ENCODE measurements at regions not wholly inside any gene's neighbourhood (a gene's known extent, or its start where the extent isn't known, plus 50 kb on each side); places are given as distances from the start of the nearest gene placed in this dataset.

DNA sequence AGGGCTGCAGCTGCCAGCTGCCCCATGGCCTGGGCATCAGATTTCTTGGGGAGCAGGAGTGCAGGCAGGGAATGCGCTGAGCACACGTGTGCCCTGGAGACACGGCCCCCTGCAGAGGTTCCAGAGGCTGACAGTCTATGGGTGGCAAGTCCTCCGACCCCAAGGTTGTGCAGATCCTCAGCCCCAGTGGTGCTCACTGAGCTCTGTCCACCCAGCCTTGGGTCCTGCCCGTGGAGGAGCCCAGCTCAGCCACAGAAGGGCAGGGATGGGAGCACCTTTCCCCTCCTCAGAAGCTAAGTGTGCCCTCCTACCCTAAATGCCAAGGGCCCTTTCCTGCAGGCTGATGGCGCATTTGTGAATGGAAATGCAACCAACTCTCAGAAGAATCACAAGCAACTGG, 341.0 kb downstream of the IRX2 start:
- H3K27me3 Mint-ChIP-seq (ENCODE audit: low read depth) = no peaks in the 10 kb centered on the region
- H3K27ac Mint-ChIP-seq = no peak overlapping the region
- H3K4me3 Mint-ChIP-seq = no peak overlapping the region
- H3K4me1 Mint-ChIP-seq (ENCODE audit: low read depth) = no peaks in the 10 kb centered on the region
- H3K9me3 Mint-ChIP-seq = peaks cover 4% of the 10 kb centered on the region
- H3K36me3 Mint-ChIP-seq (ENCODE audit: low read depth) = no peaks in the 10 kb centered on the region
- no peak for DNase-seq (ENCODE audit: low spot score)

DNA sequence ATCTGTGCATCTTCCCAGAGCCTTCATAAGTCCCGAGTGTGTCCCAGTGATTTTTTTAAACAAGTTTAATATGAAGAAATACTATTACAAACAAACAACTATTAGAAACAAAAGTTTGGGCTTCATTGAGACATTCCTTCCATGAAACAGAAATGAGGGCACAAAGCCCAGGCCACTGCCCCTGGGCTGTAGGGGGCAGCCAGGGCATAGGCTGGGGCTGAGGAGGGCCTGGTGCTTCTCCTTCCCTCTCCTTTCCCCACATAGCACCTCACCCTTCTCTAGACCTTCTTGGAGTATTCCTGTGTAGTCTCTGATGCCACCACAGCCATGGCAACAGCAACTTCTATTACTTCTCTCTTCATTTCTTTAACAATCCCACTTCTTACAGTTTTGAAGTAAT, 348.2 kb downstream of the IRX2 start:
- Mint-ChIP-seq H3K27ac (no peak overlapping the region), H3K4me3 (no peak overlapping the region), H3K4me1 (ENCODE audit: low read depth) (no peaks in the 10 kb centered on the region)

DNA sequence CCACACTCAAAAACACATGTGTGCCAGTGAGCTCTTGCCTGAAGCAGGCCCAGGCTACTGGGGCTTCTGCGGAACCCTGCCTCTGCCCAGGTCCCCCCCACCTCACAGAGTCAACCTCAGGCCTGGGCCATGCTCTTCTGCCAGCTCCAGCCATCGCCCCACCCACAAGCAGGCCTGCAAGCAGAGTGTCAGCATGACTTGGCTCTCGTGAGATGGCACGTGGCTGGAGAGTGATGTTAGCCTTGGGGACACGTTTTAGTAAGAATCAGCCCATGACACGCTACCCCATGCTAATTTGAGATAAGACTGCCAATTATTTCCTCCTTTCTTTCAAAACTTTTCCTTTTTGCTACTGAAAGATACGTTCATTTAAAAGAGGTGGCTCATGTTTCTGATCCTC, 351.7 kb downstream of the IRX2 start:
- Mint-ChIP-seq H3K4me1 (ENCODE audit: low read depth) (no peaks in the 10 kb centered on the region), H3K36me3 (ENCODE audit: low read depth) (no peaks in the 10 kb centered on the region), H3K9me3 (no peaks in the 10 kb centered on the region), H3K27ac (no peak overlapping the region), H3K4me3 (no peak overlapping the region), H3K27me3 (ENCODE audit: low read depth) (no peaks in the 10 kb centered on the region)
- no peak for DNase-seq (ENCODE audit: low spot score)

More for the DNA sequence above, 348.2 kb downstream of the IRX2 start:
- H3K36me3 Mint-ChIP-seq (ENCODE audit: low read depth) = no peaks in the 10 kb centered on the region
- no peak for DNase-seq (ENCODE audit: low spot score)
- no peaks in the 10 kb centered on the region for H3K27me3 Mint-ChIP-seq (ENCODE audit: low read depth)
- no peaks in the 10 kb centered on the region for H3K9me3 Mint-ChIP-seq

DNA sequence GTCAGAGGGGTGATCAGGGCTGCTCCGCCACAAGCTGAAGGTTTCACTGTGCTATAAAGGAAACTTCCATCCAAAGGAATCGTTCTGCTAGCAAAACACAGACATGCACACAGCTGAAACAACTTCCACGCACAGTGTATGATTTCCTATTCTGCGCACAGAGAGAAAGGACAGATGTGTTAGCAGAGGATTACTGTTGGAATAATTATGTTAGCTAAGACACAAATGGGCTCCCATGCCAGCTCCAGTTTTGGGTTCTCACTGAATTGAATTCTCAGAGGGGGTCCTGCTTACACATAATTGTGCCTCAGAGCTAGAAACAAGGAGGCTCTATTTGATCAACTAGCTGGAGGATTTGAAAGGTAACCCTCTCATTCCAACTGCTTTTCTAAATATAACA, 352.4 kb downstream of the IRX2 start:
- H3K36me3 Mint-ChIP-seq (ENCODE audit: low read depth) = no peaks in the 10 kb centered on the region
- H3K4me3 Mint-ChIP-seq = no peak overlapping the region
- DNase-seq (ENCODE audit: low spot score) = no peak
- H3K4me1 Mint-ChIP-seq (ENCODE audit: low read depth) = no peaks in the 10 kb centered on the region
- H3K27ac Mint-ChIP-seq = no peak overlapping the region
- no peaks in the 10 kb centered on the region for H3K9me3 Mint-ChIP-seq
- no peaks in the 10 kb centered on the region for H3K27me3 Mint-ChIP-seq (ENCODE audit: low read depth)

DNA sequence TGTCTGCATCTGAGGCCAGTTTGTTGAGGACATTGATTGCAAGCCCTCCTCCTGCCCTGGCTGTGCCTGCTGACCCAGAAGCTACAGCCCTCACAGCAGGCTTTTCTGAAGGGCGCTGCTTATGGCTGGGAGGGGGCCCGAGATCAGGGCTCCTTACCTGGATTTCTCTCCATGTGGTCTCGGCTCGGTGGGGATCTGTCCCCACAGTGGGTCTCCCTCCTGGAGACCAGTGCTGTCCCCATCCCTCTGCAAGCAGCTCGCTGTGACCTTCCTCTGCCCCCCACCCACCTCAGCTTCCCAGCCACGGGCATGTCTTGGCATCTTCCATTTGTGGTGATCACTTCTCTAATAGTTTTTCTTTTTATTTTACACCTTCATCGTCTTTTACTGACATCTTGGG, 357.9 kb downstream of the IRX2 start:
- H3K4me3 Mint-ChIP-seq = no peak overlapping the region
- no peaks in the 10 kb centered on the region for H3K9me3 Mint-ChIP-seq
- no peak overlapping the region for H3K27ac Mint-ChIP-seq
- H3K4me1 Mint-ChIP-seq (ENCODE audit: low read depth) = no peaks in the 10 kb centered on the region
- no peaks in the 10 kb centered on the region for H3K36me3 Mint-ChIP-seq (ENCODE audit: low read depth)
- no peaks in the 10 kb centered on the region for H3K27me3 Mint-ChIP-seq (ENCODE audit: low read depth)
- no peak for DNase-seq (ENCODE audit: low spot score)

DNA sequence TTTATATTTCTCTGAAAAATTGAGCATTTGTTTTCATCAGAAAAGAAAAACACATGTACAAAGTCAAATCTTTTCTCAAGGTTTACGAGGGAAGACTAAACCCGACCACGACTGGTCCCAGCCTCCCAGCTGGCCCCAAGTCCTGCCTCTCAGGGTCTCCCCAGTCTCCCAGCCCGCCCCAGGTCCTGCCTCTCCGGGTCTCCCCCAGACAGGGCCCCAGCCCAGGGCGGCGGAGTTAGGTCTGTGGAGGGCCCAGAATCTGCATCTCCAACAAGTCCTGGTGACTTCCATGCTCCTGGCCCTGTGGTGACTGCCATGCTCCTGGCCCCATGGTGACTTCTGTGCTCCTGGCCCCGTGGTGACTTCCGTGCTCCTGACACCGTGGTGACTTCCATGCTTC, 359.9 kb downstream of the IRX2 start:
- no peak for DNase-seq (ENCODE audit: low spot score)
- no peaks in the 10 kb centered on the region for H3K27me3 Mint-ChIP-seq (ENCODE audit: low read depth)
- no peak overlapping the region for H3K27ac Mint-ChIP-seq
- H3K4me1 Mint-ChIP-seq (ENCODE audit: low read depth) = no peaks in the 10 kb centered on the region
- H3K9me3 Mint-ChIP-seq = no peaks in the 10 kb centered on the region
- H3K36me3 Mint-ChIP-seq (ENCODE audit: low read depth) = no peaks in the 10 kb centered on the region
- H3K4me3 Mint-ChIP-seq = no peak overlapping the region

DNA sequence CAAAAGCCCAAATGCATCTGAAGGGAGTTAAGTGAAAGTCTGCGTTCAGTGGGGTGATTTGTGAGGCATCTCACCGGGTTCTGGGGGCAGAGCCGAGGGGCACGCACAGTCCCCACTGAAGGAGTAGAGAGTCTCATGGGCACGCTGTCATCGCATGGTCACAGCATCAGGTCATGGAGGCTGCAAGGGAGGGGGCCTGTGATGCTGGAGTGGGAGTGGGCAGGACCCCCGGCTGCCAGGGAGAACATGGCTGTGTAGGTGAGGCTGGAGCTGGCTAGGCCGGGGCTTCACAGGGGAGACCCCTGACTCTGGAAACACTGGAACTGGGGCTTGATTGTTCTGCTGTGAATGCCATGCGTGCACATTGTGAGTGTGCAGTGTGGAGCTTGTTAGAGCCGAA, 360.5 kb downstream of the IRX2 start:
- Mint-ChIP-seq H3K4me1 (ENCODE audit: low read depth) (no peaks in the 10 kb centered on the region), H3K27ac (no peak overlapping the region), H3K36me3 (ENCODE audit: low read depth) (no peaks in the 10 kb centered on the region), H3K9me3 (no peaks in the 10 kb centered on the region), H3K27me3 (ENCODE audit: low read depth) (no peaks in the 10 kb centered on the region), H3K4me3 (no peak overlapping the region)
- no peak for DNase-seq (ENCODE audit: low spot score)

DNA sequence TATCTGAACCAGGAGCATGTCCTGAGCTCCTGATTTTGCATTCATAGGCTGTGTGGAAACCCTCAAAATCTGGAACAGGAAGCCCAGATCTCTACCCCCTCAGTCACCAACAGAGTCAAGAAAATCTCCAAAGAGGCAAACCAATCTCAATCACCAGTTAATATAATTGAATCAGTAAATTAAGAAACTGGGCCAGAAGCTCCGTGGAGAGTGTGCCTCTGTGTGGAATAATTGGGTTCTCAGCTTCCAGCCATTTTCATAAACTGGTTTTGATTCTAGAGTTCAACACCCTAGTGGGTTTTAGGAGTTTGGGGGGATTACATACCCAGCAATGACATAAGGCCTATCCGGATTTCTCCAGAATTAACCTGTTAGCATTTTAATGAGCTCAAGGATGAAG, 362.9 kb downstream of the IRX2 start:
- DNase-seq (ENCODE audit: low spot score) = no peak
- H3K27ac Mint-ChIP-seq = no peak overlapping the region
- H3K4me1 Mint-ChIP-seq (ENCODE audit: low read depth) = no peaks in the 10 kb centered on the region
- no peak overlapping the region for H3K4me3 Mint-ChIP-seq
- no peaks in the 10 kb centered on the region for H3K9me3 Mint-ChIP-seq
- no peaks in the 10 kb centered on the region for H3K27me3 Mint-ChIP-seq (ENCODE audit: low read depth)
- no peaks in the 10 kb centered on the region for H3K36me3 Mint-ChIP-seq (ENCODE audit: low read depth)

DNA sequence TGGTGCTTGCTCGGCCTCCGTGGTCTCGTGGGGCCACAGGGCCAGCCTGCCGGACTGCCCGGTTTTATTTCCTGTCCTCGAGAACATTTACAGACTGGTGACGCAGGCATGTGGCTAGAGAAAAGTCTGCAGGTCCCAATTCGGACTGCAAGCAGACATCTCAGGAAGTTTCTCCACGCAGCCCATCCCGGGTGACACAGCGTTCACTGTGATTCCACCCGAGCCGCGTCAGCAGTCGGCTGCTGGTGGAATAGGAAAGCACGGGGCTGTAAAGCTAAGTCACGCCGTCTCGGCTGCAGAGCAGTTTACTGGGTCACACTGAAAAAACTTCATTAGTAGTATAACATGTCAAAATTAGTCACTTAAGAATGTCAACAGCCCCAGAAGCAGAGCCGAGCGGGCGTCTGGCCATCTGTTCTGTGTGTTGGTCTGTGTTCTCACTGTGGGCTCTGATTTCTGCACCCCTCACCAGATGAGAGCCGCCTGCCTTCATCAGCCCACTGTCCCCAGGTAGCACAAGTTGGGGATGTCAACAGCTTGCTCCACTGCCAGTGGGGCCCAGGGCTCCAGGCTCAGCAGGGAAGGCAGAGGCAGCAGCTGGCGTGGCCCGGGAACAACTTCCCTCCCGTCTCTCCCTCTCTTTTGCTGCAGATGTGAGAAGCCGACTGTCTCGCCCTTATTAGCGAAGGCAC, 363.7 kb downstream of the IRX2 start:
- Mint-ChIP-seq H3K27ac (no peak overlapping the region), H3K9me3 (no peaks in the 10 kb centered on the region)

DNA sequence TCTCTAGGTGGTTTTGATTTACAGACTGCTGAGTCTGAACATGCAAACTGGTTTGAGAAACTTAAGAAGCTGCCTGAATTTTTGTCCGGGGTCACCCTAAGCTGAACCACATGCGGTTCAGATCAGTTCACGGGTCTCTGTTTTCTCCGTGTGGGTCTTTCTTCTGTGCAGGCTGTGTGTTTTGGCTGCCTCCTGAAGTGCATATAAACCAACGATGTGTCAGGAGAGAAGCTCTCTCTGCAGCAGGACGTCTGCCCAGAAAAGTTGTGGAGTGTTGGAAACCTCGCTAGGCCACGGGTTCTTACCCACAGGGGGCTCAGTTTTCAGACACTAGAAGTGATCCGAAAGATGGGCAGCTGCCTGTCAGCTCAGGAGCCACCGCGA, 364.2 kb downstream of the IRX2 start:
- Mint-ChIP-seq H3K9me3 (no peaks in the 10 kb centered on the region), H3K27me3 (ENCODE audit: low read depth) (no peaks in the 10 kb centered on the region), H3K27ac (no peak overlapping the region), H3K4me3 (no peak overlapping the region), H3K36me3 (ENCODE audit: low read depth) (no peaks in the 10 kb centered on the region), H3K4me1 (ENCODE audit: low read depth) (no peaks in the 10 kb centered on the region)
- no peak for DNase-seq (ENCODE audit: low spot score)

More for the DNA sequence above, 363.7 kb downstream of the IRX2 start:
- no peak overlapping the region for H3K4me3 Mint-ChIP-seq
- no peaks in the 10 kb centered on the region for H3K36me3 Mint-ChIP-seq (ENCODE audit: low read depth)
- H3K27me3 Mint-ChIP-seq (ENCODE audit: low read depth) = no peaks in the 10 kb centered on the region
- DNase-seq (ENCODE audit: low spot score) = no peak
- no peaks in the 10 kb centered on the region for H3K4me1 Mint-ChIP-seq (ENCODE audit: low read depth)

DNA sequence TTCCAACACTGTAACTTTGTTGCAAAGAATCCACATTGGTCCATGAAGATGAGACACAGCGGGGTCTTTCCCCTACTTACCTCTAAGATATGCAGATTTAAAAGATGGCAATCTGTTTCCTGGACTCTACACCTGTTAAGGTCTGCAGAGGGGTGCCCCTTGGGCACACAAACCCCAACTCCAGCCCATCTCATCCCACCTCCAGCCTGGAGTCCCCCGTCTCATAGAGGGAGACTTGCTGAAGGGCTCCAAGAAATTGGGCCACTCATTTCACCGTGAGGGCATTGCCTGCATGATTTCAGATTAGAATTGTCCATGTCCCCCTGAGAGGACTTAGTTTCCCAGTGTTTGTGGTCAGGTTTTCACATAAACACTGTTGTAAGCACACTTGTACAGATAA, 365.7 kb downstream of the IRX2 start:
- Mint-ChIP-seq H3K9me3 (no peaks in the 10 kb centered on the region), H3K4me1 (ENCODE audit: low read depth) (no peaks in the 10 kb centered on the region), H3K27me3 (ENCODE audit: low read depth) (no peaks in the 10 kb centered on the region), H3K36me3 (ENCODE audit: low read depth) (no peaks in the 10 kb centered on the region), H3K4me3 (no peak overlapping the region), H3K27ac (no peak overlapping the region)
- no peak for DNase-seq (ENCODE audit: low spot score)

DNA sequence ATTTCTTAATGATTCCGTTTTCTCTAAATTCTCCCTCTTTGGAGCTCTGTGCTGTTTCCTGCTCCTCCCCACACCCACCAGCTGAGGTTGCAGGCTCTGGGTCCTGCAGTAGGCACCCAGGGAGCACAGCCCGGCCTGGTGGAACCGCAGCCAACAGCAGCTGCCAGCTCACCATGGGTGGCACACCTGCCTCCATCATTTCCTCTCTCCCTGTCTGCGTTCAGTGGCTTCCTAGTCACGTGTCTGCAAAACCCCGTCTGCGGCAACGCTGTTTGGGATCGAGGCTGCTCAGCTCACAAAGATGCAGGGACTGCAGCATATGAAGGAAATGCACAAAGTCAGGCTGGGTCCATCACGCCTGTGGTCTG, 367.8 kb downstream of the IRX2 start:
- no peaks in the 10 kb centered on the region for H3K36me3 Mint-ChIP-seq (ENCODE audit: low read depth)
- H3K27ac Mint-ChIP-seq = no peak overlapping the region
- no peaks in the 10 kb centered on the region for H3K27me3 Mint-ChIP-seq (ENCODE audit: low read depth)
- no peak overlapping the region for H3K4me3 Mint-ChIP-seq
- no peaks in the 10 kb centered on the region for H3K4me1 Mint-ChIP-seq (ENCODE audit: low read depth)
- no peaks in the 10 kb centered on the region for H3K9me3 Mint-ChIP-seq
- no peak for DNase-seq (ENCODE audit: low spot score)

DNA sequence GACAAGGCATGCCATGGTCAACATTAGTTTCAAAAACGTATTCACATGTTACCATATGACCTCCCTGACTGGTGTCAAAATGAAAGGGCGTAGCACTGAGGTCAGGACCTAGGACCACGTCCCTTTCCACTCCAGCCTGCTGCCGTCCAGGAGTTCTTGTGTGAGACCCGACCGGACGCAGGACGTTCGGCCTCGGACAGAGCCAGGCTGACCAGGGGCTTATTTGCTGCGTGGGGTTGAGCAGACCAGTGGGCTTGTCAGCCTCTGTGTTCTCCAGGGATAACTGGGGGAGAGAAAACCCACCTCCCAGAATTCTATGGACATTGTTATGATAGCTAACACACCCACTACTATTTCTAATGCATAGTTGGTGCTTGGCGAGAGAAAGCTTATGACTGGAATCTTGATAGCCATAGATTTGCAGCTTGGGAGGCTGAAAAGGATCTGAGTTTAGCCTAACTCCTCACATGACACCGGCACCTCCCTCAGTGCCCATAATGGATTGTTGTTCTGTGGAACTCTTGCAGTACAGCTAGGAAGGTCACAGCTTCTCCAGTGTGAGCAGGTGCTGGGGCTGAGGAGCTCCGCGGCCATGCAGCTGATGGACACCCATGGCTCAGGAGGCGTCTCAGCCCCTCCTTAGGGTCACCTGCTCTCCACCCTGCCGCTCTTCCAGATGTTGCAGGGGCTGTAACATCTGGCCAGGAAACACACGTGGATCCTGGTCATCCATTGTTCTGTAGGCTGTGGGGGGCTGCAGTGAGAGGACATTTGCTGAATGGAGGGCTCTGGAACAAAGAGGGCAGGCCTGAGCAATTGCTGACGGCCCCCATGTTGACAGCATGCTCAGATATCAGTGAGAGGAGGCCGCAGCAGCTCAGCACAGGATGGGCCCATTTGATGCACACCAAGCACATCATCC, 368.4 kb downstream of the IRX2 start:
- Mint-ChIP-seq H3K4me3 (no peak overlapping the region), H3K4me1 (ENCODE audit: low read depth) (no peaks in the 10 kb centered on the region), H3K27ac (no peak overlapping the region), H3K9me3 (no peaks in the 10 kb centered on the region), H3K36me3 (ENCODE audit: low read depth) (no peaks in the 10 kb centered on the region), H3K27me3 (ENCODE audit: low read depth) (no peaks in the 10 kb centered on the region)
- no peak for DNase-seq (ENCODE audit: low spot score)

DNA sequence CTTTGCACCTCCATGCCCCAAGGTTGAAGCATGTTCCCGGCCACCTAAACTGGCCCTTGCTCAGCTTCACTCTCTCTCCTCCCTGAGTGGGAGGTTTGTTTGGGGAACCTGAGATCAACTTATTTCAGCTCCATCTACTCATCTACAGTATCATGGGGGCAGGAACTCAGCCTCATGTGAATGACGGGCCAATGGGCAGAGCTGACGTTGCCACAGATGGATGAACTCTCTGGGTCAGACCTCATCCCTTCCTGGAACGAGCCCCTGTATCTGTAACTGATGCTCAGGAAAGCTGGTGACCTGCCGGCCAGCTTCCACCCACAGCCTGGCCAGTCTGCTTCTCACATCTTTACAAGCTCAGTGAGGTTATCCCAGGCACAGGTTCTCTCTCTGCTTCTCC, 369.6 kb downstream of the IRX2 start:
- Mint-ChIP-seq H3K9me3 (no peaks in the 10 kb centered on the region), H3K27me3 (ENCODE audit: low read depth) (no peaks in the 10 kb centered on the region), H3K4me1 (ENCODE audit: low read depth) (no peaks in the 10 kb centered on the region), H3K36me3 (ENCODE audit: low read depth) (no peaks in the 10 kb centered on the region), H3K4me3 (no peak overlapping the region), H3K27ac (no peak overlapping the region)
- DNase-seq (ENCODE audit: low spot score) = no peak

Measured in T-helper 2 cell treated with Interferon-gamma antibody and Interleukin-4, amounts not matched to agents 5 μg/mL and 100 μg/mL, for 36 hours (primary cell).